ENCODE measurements at regions not wholly inside any gene's neighbourhood (a gene's known extent, or its start where the extent isn't known, plus 50 kb on each side); places are given as distances from the start of the nearest gene placed in this dataset.

DNA sequence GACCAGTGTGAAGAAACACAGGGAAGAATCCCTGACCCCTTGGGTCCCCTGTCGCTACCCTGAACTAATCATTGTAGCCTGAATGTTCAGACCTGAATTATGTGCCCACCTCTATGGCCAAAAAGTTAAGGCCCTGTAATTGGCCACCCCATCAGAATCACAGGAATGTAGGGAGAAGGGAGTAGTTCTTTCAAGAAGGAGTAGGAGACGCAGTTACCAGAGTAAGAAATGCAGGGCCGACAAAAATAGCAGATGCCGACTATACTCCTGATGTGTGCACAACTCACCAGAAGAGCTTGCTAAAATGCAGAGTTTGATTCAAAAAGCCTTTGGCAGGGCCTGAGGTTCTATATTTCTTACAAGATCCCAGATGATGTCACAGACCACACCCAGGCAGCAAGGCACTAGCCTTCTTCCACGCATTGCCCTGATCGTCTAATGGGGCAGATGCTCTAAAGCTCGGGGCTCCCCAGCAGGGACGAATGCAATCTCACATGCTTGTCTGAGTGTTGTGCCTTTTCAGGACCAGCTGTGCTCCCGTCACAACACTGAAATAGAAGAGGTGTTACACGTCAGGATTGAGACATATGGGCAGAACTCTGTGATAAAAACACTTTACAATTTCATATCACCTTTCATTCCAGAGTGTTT lies 161.0 kb upstream of the FAM241A start:
- 68% methylated on average over 10 of the region's 10 CpGs for WGBS
- H3K36me3 ChIP-seq (ENCODE audit: control insufficient read depth in 4 of 4, insufficient read depth in 3 of 4, low read depth in 1 of 4, low read length in 3 of 4): no peaks in the 10 kb centered on the region
- H3K4me3 ChIP-seq (ENCODE audit: low read depth in 1 of 3, low read length in 3 of 3): no peak overlapping the region
- no peak overlapping the region for H3K27ac ChIP-seq (ENCODE audit: low read depth in 1 of 2, low read length in 2 of 2)
- H3K9me3 ChIP-seq (ENCODE audit: control insufficient read depth in 4 of 4, low read length in 3 of 4): no peaks in the 10 kb centered on the region
- TF ChIP-seq, protein P1, sequence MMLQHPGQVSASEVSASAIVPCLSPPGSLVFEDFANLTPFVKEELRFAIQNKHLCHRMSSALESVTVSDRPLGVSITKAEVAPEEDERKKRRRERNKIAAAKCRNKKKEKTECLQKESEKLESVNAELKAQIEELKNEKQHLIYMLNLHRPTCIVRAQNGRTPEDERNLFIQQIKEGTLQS (IDR thresholded peaks at IDR 0.05): no peak
- TF ChIP-seq TAF1 (conservative IDR thresholded peaks at IDR 0.05) (no peak), HNF4A (conservative IDR thresholded peaks at IDR 0.05) (no peak), FOXA2 (IDR thresholded peaks at IDR 0.05) (no peak), EGR1 (IDR thresholded peaks at IDR 0.05; ENCODE audit: low read depth in 2 of 2) (no peak), HNF4G (IDR thresholded peaks at IDR 0.05) (no peak), NR2F2 (IDR thresholded peaks at IDR 0.05) (no peak), YY1 (IDR thresholded peaks at IDR 0.05) (no peak), JUND (IDR thresholded peaks at IDR 0.05) (no peak), GABPA (IDR thresholded peaks at IDR 0.05 in 1 of 2, conservative IDR thresholded peaks at IDR 0.05 in 1 of 2) (no peak), SP1 (IDR thresholded peaks at IDR 0.05) (no peak), RXRA (IDR thresholded peaks at IDR 0.05) (no peak), RAD21 (IDR thresholded peaks at IDR 0.05) (no peak), FOXA1 (IDR thresholded peaks at IDR 0.05) (no peak)
- TF ChIP-seq, protein P2, sequence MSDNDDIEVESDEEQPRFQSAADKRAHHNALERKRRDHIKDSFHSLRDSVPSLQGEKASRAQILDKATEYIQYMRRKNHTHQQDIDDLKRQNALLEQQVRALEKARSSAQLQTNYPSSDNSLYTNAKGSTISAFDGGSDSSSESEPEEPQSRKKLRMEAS (IDR thresholded peaks at IDR 0.05): no peak
- TF ChIP-seq, protein P3, sequence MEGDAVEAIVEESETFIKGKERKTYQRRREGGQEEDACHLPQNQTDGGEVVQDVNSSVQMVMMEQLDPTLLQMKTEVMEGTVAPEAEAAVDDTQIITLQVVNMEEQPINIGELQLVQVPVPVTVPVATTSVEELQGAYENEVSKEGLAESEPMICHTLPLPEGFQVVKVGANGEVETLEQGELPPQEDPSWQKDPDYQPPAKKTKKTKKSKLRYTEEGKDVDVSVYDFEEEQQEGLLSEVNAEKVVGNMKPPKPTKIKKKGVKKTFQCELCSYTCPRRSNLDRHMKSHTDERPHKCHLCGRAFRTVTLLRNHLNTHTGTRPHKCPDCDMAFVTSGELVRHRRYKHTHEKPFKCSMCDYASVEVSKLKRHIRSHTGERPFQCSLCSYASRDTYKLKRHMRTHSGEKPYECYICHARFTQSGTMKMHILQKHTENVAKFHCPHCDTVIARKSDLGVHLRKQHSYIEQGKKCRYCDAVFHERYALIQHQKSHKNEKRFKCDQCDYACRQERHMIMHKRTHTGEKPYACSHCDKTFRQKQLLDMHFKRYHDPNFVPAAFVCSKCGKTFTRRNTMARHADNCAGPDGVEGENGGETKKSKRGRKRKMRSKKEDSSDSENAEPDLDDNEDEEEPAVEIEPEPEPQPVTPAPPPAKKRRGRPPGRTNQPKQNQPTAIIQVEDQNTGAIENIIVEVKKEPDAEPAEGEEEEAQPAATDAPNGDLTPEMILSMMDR (IDR thresholded peaks at IDR 0.05; ENCODE audit: low read depth, low read length, missing input control): no peak
- TF ChIP-seq, protein P4, sequence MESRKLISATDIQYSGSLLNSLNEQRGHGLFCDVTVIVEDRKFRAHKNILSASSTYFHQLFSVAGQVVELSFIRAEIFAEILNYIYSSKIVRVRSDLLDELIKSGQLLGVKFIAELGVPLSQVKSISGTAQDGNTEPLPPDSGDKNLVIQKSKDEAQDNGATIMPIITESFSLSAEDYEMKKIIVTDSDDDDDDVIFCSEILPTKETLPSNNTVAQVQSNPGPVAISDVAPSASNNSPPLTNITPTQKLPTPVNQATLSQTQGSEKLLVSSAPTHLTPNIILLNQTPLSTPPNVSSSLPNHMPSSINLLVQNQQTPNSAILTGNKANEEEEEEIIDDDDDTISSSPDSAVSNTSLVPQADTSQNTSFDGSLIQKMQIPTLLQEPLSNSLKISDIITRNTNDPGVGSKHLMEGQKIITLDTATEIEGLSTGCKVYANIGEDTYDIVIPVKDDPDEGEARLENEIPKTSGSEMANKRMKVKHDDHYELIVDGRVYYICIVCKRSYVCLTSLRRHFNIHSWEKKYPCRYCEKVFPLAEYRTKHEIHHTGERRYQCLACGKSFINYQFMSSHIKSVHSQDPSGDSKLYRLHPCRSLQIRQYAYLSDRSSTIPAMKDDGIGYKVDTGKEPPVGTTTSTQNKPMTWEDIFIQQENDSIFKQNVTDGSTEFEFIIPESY (IDR thresholded peaks at IDR 0.05): no peak
- TF ChIP-seq, protein P5, sequence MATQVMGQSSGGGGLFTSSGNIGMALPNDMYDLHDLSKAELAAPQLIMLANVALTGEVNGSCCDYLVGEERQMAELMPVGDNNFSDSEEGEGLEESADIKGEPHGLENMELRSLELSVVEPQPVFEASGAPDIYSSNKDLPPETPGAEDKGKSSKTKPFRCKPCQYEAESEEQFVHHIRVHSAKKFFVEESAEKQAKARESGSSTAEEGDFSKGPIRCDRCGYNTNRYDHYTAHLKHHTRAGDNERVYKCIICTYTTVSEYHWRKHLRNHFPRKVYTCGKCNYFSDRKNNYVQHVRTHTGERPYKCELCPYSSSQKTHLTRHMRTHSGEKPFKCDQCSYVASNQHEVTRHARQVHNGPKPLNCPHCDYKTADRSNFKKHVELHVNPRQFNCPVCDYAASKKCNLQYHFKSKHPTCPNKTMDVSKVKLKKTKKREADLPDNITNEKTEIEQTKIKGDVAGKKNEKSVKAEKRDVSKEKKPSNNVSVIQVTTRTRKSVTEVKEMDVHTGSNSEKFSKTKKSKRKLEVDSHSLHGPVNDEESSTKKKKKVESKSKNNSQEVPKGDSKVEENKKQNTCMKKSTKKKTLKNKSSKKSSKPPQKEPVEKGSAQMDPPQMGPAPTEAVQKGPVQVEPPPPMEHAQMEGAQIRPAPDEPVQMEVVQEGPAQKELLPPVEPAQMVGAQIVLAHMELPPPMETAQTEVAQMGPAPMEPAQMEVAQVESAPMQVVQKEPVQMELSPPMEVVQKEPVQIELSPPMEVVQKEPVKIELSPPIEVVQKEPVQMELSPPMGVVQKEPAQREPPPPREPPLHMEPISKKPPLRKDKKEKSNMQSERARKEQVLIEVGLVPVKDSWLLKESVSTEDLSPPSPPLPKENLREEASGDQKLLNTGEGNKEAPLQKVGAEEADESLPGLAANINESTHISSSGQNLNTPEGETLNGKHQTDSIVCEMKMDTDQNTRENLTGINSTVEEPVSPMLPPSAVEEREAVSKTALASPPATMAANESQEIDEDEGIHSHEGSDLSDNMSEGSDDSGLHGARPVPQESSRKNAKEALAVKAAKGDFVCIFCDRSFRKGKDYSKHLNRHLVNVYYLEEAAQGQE (IDR thresholded peaks at IDR 0.05): no peak
- H3K4me1 ChIP-seq (ENCODE audit: control insufficient read depth in 4 of 4, insufficient read depth in 4 of 4, low read length in 3 of 4): peaks cover 0 to 1% (median 0%) of the 10 kb centered on the region in 4 donors
- no peak overlapping the region for H3K9ac ChIP-seq (ENCODE audit: low read depth in 1 of 2, low read length in 2 of 2)
- no peak for DNase-seq (ENCODE audit: low spot score)
- H3K27me3 ChIP-seq (ENCODE audit: control insufficient read depth in 4 of 4, insufficient read depth in 4 of 4, low read length in 3 of 4): peaks cover 0 to 6% (median 4%) of the 10 kb centered on the region in 4 donors

Measured in liver (tissue), 8 donors.